Sigmoid colon (tissue), 4 donors: ENCODE measurements at regions not wholly inside any gene's neighbourhood (a gene's known extent, or its start where the extent isn't known, plus 50 kb on each side); places are given as distances from the start of the nearest gene placed in this dataset.

ENCODE experiments used
- CTCF ChIP-seq, 4 experiments: fragments of 450-650 bp in 3 of 4; fragments of 200-600 bp in 1 of 4; IDR thresholded peaks; one replicate each; pipeline ENCODE4 v1.5.1; 2016 to 2019; ENCODE audit warnings: antibody characterized with exemption in 4 of 4, mild to moderate bottlenecking in 3 of 4, moderate library complexity in 2 of 4
- POLR2A ChIP-seq, 2 donors: fragments of 450-650 bp; IDR thresholded peaks; one replicate each; pipeline ENCODE4 v1.6.1; 2016; ENCODE audit warnings: antibody characterized with exemption in 2 of 2, mild to moderate bottlenecking in 2 of 2, moderate library complexity in 2 of 2
- POLR2AphosphoS5 ChIP-seq, 4 donors: sonication (generic); formaldehyde crosslinking; IDR thresholded peaks; one replicate each; pipeline ENCODE4 v1.6.1; 2017; ENCODE audit warnings: antibody characterized with exemption in 4 of 4

GRCh38 chr3:56885453-56885852 is 83.7 kb upstream of the ARHGEF3 start:
- no peak for TF ChIP-seq POLR2A (IDR thresholded peaks at IDR 0.05)
- no peak for TF ChIP-seq POLR2AphosphoS5 (IDR thresholded peaks at IDR 0.05)
- no peak for TF ChIP-seq CTCF (IDR thresholded peaks at IDR 0.05)
